Cardiac septum (tissue), 1 donor: ENCODE measurements at regions not wholly inside any gene's neighbourhood (a gene's known extent, or its start where the extent isn't known, plus 50 kb on each side); places are given as distances from the start of the nearest gene placed in this dataset.

Source experiments
- DNase-seq: peaks from one replicate; pipeline ENCODE4 v3.0.0-alpha.2; 2020; ENCODE audit warnings: low spot score
- intact Hi-C: fragments of 100-400 bp; cut with DNase I; formaldehyde crosslinking; loops from one replicate; pipeline ENCODE4 v1.14.0; 2022
- donor health status: DM: no; HTN: no; CAD: no.

DNA sequence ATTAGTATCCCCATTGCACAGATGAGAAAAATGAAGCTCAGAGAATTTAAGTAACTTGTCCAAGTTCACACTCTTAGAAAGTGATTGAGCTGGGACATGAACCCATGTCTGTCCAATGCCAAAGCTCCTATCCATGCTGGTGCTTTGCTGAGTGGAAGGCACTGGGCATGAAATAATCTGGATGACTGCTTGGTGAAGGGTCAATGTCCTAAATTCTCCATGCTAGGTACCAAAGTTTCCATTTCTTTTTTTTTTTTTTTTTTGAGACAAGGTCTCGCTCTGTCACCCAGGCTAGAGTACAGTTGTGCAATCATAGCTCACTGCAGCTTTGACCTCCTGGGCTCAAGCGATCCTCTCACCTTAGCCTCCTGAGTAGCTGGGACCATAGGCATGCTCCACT, 153.6 kb upstream of the ERCC4 start:
- intact Hi-C loops: no loop called here
- DNase-seq: no peak

DNA sequence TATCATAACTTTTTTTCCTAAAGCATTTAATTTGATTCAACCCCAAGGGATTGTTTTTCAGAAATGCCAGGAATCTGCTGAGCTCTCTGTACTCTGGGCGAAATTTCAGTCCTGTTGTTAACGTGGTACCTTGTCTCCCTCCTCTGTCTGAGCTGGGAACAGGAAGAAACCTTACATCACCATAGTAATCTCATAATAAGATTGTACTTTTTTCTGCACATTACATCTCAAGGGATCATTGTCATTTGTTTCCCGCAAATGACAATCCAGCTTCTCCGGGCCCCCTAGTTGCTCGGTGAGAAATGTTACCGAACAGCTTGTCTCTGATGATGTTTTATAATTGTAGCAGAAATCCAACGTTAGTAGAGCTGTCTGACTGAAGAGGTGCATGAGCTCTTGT, 152.7 kb upstream of the ERCC4 start:
- intact Hi-C loops: no loop called here

DNA sequence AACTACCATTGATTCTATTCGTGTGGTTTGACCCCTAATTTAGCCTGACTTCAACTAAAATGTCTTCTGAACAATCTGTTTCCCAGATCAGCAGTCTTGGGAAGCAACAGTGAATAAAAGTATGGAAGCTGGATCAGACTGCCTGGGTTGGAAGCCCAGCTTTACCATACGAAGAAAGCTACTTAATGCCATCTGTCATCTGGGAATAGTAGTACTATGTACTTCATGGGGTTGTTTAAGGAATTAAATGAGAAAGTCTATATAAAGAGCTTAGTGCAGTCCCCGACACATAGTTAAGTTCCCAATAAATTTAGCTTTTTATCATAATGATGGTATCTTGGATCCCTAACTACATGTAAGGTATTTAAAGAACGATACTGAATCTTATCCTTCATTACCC, 151.5 kb upstream of the ERCC4 start:
- DNase-seq: no peak
- intact Hi-C loops: no loop called here

More for the DNA sequence above, 152.7 kb upstream of the ERCC4 start:
- no peak for DNase-seq

DNA sequence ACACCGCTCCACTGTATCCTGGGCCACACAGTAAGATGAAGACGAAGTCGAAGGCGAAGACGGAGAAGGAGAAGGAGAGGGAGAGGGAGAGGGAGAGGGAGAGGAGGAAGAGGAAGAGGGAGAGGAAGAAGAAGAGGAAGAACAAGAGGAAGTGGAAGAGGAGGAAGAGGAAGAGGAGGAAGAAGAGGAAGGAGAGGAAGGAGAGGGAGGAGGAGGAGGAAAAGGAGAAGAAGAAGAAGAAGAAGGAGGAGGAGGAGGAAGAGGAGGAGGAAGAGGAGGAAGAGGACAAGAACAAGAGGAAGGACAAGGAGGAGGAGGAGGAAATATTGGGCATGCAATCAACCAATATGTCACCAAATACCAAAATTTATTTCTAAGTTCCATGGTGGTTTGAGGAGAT, 149.5 kb upstream of the ERCC4 start:
- DNase-seq: no peak
- intact Hi-C loops: no loop called here

DNA sequence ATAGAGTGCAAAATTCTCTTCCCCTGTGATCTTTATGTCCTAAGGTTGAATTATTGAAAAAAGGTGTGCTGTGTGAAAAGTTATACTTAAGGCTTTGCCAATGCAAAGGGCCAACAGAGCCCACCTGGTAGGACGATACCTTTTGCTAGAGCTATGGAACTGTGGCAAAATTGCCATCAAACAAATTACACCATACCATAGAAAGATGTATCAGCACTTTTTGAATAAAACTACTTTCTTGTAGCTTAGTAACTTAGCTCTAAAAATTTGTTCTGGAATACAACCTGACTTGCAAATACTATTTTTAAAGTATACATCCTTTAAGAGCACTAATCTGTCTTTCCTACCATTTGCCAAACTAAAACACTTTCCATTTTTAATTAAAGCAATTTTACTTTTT, 147.2 kb upstream of the ERCC4 start:
- intact Hi-C loops: no loop called here
- no peak for DNase-seq

- no peak for DNase-seq
- intact Hi-C loops: no loop called here
Measured at GRCh38 chr16:13779676-13780075, 140.3 kb upstream of the ERCC4 start.

DNA sequence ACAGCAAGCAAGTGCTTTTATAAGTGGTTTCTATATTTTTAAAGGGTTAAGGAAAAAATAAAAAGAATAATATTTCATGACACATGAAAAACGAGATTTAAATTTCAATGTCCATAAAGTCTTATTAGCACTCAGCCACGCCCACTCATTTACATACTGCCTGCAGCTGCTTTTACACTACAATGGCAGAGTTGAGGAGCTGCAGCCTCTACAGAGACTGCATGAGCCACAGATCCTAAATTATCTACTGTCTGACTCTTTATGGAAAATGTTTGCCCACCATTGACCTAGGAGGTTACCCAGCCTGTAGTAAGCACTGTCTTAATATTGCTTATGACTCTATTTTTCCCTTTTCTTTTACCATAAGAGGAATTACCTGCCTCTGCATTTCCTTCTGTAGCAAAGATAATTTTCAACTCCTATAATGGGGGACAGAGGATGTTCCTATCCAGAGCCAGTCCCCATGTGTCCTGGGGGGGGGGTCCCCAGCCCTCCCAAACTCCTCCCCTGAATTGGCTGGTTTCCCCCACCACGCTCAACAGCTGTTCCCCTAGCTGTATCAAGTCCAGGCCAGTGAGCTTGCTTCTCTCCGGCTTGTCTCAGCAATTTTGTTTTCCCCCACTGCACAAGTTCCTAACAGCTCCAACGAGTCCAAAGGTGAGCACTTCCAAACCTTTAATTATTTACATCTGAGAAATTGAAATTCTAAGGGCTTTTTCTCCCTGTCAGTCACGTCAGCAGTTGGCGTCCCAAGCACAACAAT, 139.4 kb upstream of the ERCC4 start:
- intact Hi-C loops: no loop called here
- DNase-seq: no peak

- intact Hi-C loops: no loop called here
- DNase-seq: no peak
Measured at GRCh38 chr16:13781169-13781564, 138.8 kb upstream of the ERCC4 start.

GRCh38 chr16:13781575-13782338, 138.2 kb upstream of the ERCC4 start:
- intact Hi-C loops: no loop called here

DNA sequence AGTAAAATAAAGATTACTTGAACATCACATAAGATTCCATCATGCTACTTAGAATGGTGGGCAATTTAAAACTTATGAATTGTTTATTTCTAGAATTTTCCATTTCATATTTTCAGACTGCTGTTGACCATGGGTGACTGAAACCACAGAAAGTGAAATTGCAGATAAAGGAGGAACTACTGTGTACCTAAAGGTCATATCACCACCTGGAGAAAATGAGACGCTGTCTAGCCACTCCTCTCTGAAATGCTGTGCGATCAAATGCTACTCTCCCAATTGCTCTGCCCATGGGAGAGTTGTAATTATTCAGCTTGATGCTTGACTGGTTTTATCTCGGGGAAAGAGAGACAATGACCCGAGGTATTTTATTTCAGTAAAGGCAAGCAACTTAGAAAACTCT, 128.9 kb upstream of the ERCC4 start:
- intact Hi-C loops: no loop called here
- no peak for DNase-seq

More at GRCh38 chr16:13781575-13782338, 138.2 kb upstream of the ERCC4 start:
- no peak for DNase-seq

GRCh38 chr16:13793841-13794409, 126.0 kb upstream of the ERCC4 start:
- no peak for DNase-seq
- intact Hi-C loops: no loop called here

- intact Hi-C loops: no loop called here
- no peak for DNase-seq
Measured at GRCh38 chr16:13795131-13795530, 124.8 kb upstream of the ERCC4 start.

GRCh38 chr16:13797718-13798117, 122.2 kb upstream of the ERCC4 start:
- intact Hi-C loops: no loop called here

DNA sequence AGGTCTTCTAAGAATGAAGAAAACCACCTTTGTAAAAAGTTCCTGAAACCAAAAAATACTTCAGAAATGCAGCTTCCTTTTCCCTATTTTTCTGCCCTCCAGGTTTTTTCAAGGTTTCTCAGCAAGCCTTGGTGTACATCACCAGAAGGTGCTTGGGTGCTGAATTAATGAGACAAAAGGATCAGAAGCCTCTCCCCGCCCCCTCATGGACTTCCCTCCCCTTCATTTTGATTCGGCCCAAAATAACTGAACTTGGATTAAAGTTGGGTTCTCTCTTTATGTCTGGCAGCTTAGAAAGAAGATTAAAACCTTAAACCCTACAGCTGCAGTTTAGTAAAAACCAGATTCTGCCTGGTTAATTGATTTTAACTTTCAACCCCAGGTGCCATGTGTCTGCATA, 121.7 kb upstream of the ERCC4 start:
- no peak for DNase-seq
- intact Hi-C loops: no loop called here

More at GRCh38 chr16:13797718-13798117, 122.2 kb upstream of the ERCC4 start:
- no peak for DNase-seq

DNA sequence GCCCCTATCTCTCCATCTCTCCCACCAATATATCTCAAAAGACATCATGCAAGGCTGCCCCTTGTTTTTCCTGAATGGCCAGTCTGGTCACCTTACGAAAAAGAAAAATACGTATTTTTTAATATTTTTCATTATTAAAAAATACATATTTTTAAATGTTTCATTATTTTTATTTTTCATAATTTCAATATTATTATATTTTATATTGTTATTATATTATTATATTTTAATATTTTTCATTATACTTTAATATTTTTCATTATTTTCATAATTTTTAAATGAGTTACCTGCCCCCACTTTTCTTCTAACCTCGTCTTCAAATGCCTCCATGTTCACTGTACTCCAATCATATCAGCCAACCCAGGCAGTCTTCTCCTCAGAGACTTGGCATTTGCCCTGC, 116.0 kb upstream of the ERCC4 start:
- DNase-seq: no peak
- intact Hi-C loops: no loop called here

- no peak for DNase-seq
- intact Hi-C loops: no loop called here
Measured at GRCh38 chr16:13805951-13806350, 114.0 kb upstream of the ERCC4 start.

- intact Hi-C loops: no loop called here
- DNase-seq: no peak
Measured at GRCh38 chr16:13806671-13807070, 113.3 kb upstream of the ERCC4 start.

DNA sequence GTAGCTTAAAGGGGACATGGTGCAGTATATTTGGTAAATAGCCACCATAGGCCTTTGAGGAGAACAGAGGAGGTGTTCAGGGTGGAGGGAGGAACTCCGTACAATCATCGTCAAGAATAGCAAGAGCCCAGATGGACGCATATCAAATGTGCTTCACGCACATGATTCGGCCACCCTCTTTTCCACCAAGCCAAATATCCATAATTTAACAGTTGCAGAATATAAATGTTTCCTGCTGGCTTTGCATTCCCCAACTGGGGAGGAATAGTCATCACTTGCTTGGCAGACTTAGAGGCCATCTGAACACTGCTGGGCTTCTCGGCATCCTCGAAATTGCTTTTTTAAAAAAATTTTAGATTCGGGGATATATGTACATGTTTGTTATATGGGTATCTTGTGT, 111.9 kb upstream of the ERCC4 start:
- intact Hi-C loops: no loop called here
- DNase-seq: no peak

DNA sequence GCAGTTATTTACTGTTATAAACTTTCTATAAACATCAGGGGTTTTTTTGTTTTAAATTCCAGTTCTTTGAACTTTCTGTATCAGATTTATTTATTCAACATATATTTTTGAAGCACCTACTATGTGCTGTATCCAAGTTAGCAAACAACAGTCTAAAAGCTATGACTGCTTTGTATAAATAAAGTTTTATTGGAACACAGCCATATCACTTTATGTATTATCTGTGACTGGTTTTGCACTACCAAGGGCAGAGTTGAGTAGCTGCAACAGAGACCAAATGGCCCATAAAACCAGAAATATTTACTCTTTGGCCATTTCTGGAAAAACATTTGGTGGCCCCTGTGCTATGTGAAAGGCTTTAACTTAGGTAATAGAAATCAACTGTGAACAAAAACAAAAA, 110.2 kb upstream of the ERCC4 start:
- DNase-seq: no peak
- intact Hi-C loops: no loop called here

GRCh38 chr16:13811834-13812233, 108.1 kb upstream of the ERCC4 start:
- DNase-seq: no peak
- intact Hi-C loops: no loop called here

GRCh38 chr16:13816701-13817100, 103.3 kb upstream of the ERCC4 start:
- DNase-seq: no peak
- intact Hi-C loops: no loop called here
